ENCODE measurements at regions not wholly inside any gene's neighbourhood (a gene's known extent, or its start where the extent isn't known, plus 50 kb on each side); places are given as distances from the start of the nearest gene placed in this dataset.

- no peak for TF ChIP-seq CTCF (IDR thresholded peaks at IDR 0.05; ENCODE audit: poor library complexity)
- TF ChIP-seq EZH2 (IDR thresholded peaks at IDR 0.05; ENCODE audit: borderline replicate concordance) = no peak
- no peak for TF ChIP-seq EZH2phosphoT487 (IDR thresholded peaks at IDR 0.05; ENCODE audit: low read depth, severe bottlenecking, unreplicated experiment)
These were observed 91.6 kb upstream of the CBLB start for GRCh38 chr3:105960381-105960780.
